OCI-LY3 (cell line): ENCODE measurements at regions not wholly inside any gene's neighbourhood (a gene's known extent, or its start where the extent isn't known, plus 50 kb on each side); places are given as distances from the start of the nearest gene placed in this dataset.

Experiments used
- H2AFZ ChIP-seq: fragments of 200-600, 300-600 bp; shearing (Covaris generic); 2 replicates; pipeline ENCODE4 v1.6.0; 2014; ENCODE audit warnings: antibody characterized with exemption, low read depth, low read length
- H3K27ac ChIP-seq: fragments of 200-600, 300-600 bp; sonication (generic); 2 replicates; pipeline ENCODE4 v1.5.1; 2014; ENCODE audit warnings: mild to moderate bottlenecking, low read length, moderate library complexity, mixed read lengths
- H3K27me3 ChIP-seq: fragments of 200-600, 300-600 bp; sonication (generic); 2 replicates; pipeline ENCODE4 v1.6.1; 2014; ENCODE audit warnings: low read depth, low read length, mixed read lengths
- H3K36me3 ChIP-seq: fragments of 200-600, 300-600 bp; sonication (generic); replicated peaks from 2 replicates; pipeline ENCODE3; 2014; ENCODE audit warnings: low read depth, low read length, mixed read lengths
- H3K4me1 ChIP-seq: fragments of 300-600, 200-600 bp; sonication (generic); 2 replicates; pipeline ENCODE4 v1.6.1; 2014; ENCODE audit warnings: low read length, mixed read lengths
- H3K4me2 ChIP-seq: fragments of 200-600, 300-600 bp; sonication (generic); 2 replicates; pipeline ENCODE4 v1.6.1; 2014; ENCODE audit warnings: low read length, mixed read lengths
- H3K4me3 ChIP-seq: fragments of 300-600, 200-600 bp; sonication (generic); 2 replicates; pipeline ENCODE4 v1.5.1; 2014; ENCODE audit warnings: antibody characterized with exemption, mild to moderate bottlenecking, low read length, moderate library complexity
- H3K79me2 ChIP-seq: fragments of 300-600, 200-600 bp; shearing (Covaris generic); 2 replicates; pipeline ENCODE4 v1.6.1; 2014; ENCODE audit warnings: mild to moderate bottlenecking, low read length, mixed read lengths
- H3K9ac ChIP-seq: fragments of 300-600, 200-600 bp; shearing (Covaris generic); 2 replicates; pipeline ENCODE4 v1.6.0; 2014; ENCODE audit warnings: mild to moderate bottlenecking, low read length, moderate library complexity
- H3K9me3 ChIP-seq: fragments of 200-600, 300-600 bp; shearing (Covaris generic); 2 replicates; pipeline ENCODE4 v1.6.1; 2014; ENCODE audit warnings: low read length, mixed read lengths; ENCODE audit not compliant: insufficient read depth
- H4K20me1 ChIP-seq: fragments of 200-600, 300-600 bp; sonication (generic); 2 replicates; pipeline ENCODE4 v1.6.1; 2016; ENCODE audit warnings: low read length, mixed read lengths; ENCODE audit not compliant: insufficient read depth
- CTCF ChIP-seq: fragments of 200-600, 300-600 bp; sonication (generic); IDR thresholded peaks from 2 replicates; pipeline ENCODE4 v1.5.1; 2014; ENCODE audit warnings: antibody characterized with exemption, low read length, low read depth
- EZH2phosphoT487 ChIP-seq: fragments of 200-600 bp; shearing (Covaris generic); IDR thresholded peaks from 2 replicates; pipeline ENCODE4 v1.6.1; 2018; ENCODE audit warnings: antibody characterized with exemption, mixed run types, low read depth

- no peak overlapping the region for H3K27ac ChIP-seq
- no peak overlapping the region for H3K4me2 ChIP-seq
- no peaks in the 10 kb centered on the region for H3K36me3 ChIP-seq
- H2AFZ ChIP-seq: no peak overlapping the region
- H3K4me3 ChIP-seq: no peak overlapping the region
- H3K27me3 ChIP-seq: no peaks in the 10 kb centered on the region
- no peaks in the 10 kb centered on the region for H3K4me1 ChIP-seq
- H3K9me3 ChIP-seq: no peaks in the 10 kb centered on the region
- no peak for TF ChIP-seq CTCF
- TF ChIP-seq EZH2phosphoT487: no peak
- no peaks in the 10 kb centered on the region for H4K20me1 ChIP-seq
- no peak overlapping the region for H3K9ac ChIP-seq
- H3K79me2 ChIP-seq: no peaks in the 10 kb centered on the region
Measured at GRCh38 chr2:821546-821945, 129.1 kb upstream of the SNTG2 start.

GRCh38 chr2:819601-820000 is 131.0 kb upstream of the SNTG2 start:
- H3K9ac ChIP-seq: no peak overlapping the region
- no peaks in the 10 kb centered on the region for H3K79me2 ChIP-seq
- no peak overlapping the region for H3K4me3 ChIP-seq
- H3K36me3 ChIP-seq: no peaks in the 10 kb centered on the region
- H3K27me3 ChIP-seq: no peaks in the 10 kb centered on the region
- H3K4me1 ChIP-seq: no peaks in the 10 kb centered on the region
- H3K27ac ChIP-seq: no peak overlapping the region
- no peak overlapping the region for H3K4me2 ChIP-seq
- H2AFZ ChIP-seq: no peak overlapping the region
- no peak for TF ChIP-seq EZH2phosphoT487
- TF ChIP-seq CTCF: no peak
- no peaks in the 10 kb centered on the region for H4K20me1 ChIP-seq
- no peaks in the 10 kb centered on the region for H3K9me3 ChIP-seq

GRCh38 chr2:819121-819520 is 131.5 kb upstream of the SNTG2 start:
- TF ChIP-seq EZH2phosphoT487 (no peak), CTCF (no peak)
- H3K79me2 ChIP-seq: no peaks in the 10 kb centered on the region
- no peak overlapping the region for H3K27ac ChIP-seq
- no peaks in the 10 kb centered on the region for H3K36me3 ChIP-seq
- no peaks in the 10 kb centered on the region for H3K27me3 ChIP-seq
- no peak overlapping the region for H2AFZ ChIP-seq
- no peak overlapping the region for H3K4me3 ChIP-seq
- no peaks in the 10 kb centered on the region for H3K9me3 ChIP-seq
- no peaks in the 10 kb centered on the region for H4K20me1 ChIP-seq
- no peaks in the 10 kb centered on the region for H3K4me1 ChIP-seq
- no peak overlapping the region for H3K9ac ChIP-seq
- H3K4me2 ChIP-seq: no peak overlapping the region

- Histone ChIP-seq H3K9me3 (no peaks in the 10 kb centered on the region), H3K79me2 (no peaks in the 10 kb centered on the region), H3K4me2 (no peak overlapping the region), H3K4me1 (no peaks in the 10 kb centered on the region), H4K20me1 (no peaks in the 10 kb centered on the region), H3K27me3 (no peaks in the 10 kb centered on the region), H3K9ac (no peak overlapping the region), H3K4me3 (no peak overlapping the region), H3K27ac (no peak overlapping the region), H3K36me3 (no peaks in the 10 kb centered on the region), H2AFZ (no peak overlapping the region)
- no peak for TF ChIP-seq EZH2phosphoT487
- no peak for TF ChIP-seq CTCF
Measured at GRCh38 chr2:817336-818015, 133.2 kb upstream of the SNTG2 start.
